ENCODE measurements at regions not wholly inside any gene's neighbourhood (a gene's known extent, or its start where the extent isn't known, plus 50 kb on each side); places are given as distances from the start of the nearest gene placed in this dataset.

DNA sequence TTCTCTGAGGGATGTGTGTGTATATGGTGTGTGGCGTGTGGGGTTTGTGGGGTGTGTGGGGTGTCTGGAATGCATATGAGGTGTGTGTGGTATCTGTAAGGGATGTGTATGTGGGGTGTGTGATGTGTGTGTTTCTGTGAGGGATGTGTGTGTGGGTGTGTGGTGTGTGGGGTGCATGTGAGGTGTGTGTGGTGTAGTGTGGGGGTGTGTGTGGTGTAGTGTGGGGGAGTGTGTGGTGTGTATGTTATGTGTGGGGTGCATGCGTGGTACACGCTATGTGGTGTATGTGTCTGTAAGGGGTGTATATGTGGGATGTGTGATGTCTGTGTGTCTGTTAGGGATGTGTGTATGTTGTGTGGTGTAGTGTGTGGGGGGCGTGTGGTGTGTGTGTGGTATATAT lies 300.0 kb downstream of the FGF9 start:
- no peak for TF ChIP-seq CTCF (IDR thresholded peaks at IDR 0.05)
- no peak for TF ChIP-seq ZFX (IDR thresholded peaks at IDR 0.05; ENCODE audit: borderline replicate concordance)

Data from 22Rv1 (cell line).